ENCODE measurements at regions not wholly inside any gene's neighbourhood (a gene's known extent, or its start where the extent isn't known, plus 50 kb on each side); places are given as distances from the start of the nearest gene placed in this dataset.

GRCh38 chr1:242710847-242711246, 186.3 kb upstream of the PLD5 start:
- TF ChIP-seq POLR2AphosphoS5 (IDR thresholded peaks at IDR 0.05) = no peak
- no peak for TF ChIP-seq POLR2A (IDR thresholded peaks at IDR 0.05)
- TF ChIP-seq CTCF (IDR thresholded peaks at IDR 0.05 in 8 of 11, conservative IDR thresholded peaks at IDR 0.05 in 3 of 11) = no peak

Measured in spleen (tissue), 7 donors.